Small intestine (tissue), 7 donors: ENCODE measurements at regions not wholly inside any gene's neighbourhood (a gene's known extent, or its start where the extent isn't known, plus 50 kb on each side); places are given as distances from the start of the nearest gene placed in this dataset.
"Not testable (repeated sequence)": the region's sequence is repeated elsewhere in the genome, so short reads cannot be mapped to it uniquely, and the experiment has no call there.

Source experiments
- DNase-seq, 2 donors: peaks; one replicate each; pipeline versions ENCODE4 v3.0.0 to v3.0.0-alpha.2; 2013
- FAIRE-seq: peaks from 2 replicates; lab custom pipeline; 2012; peaks lifted over from hg19 to GRCh38; lab: Jason Lieb, UNC
- H3K27ac ChIP-seq, 3 donors: one replicate each; pipeline ENCODE4 v1.5.1; 2013; ENCODE audit warnings: low read length in 2 of 3, mild to moderate bottlenecking in 2 of 3, control low read depth in 1 of 3, inconsistent platforms in 1 of 3, low read depth in 1 of 3, moderate library complexity in 1 of 3
- H3K27me3 ChIP-seq, 3 donors: one replicate each; pipeline ENCODE4 v1.6.1; 2013; ENCODE audit warnings: low read length in 3 of 3, inconsistent platforms in 1 of 3; ENCODE audit not compliant: control insufficient read depth in 3 of 3, insufficient read depth in 3 of 3
- H3K36me3 ChIP-seq, 3 donors: one replicate each; pipeline ENCODE4 v1.6.1; 2013; ENCODE audit warnings: low read length in 3 of 3, inconsistent platforms in 1 of 3, low read depth in 1 of 3, mild to moderate bottlenecking in 1 of 3, moderate library complexity in 1 of 3; ENCODE audit not compliant: control insufficient read depth in 3 of 3, insufficient read depth in 2 of 3
- H3K4me1 ChIP-seq, 3 donors: one replicate each; pipeline ENCODE4 v1.6.1; 2013; ENCODE audit warnings: low read length in 2 of 3, inconsistent platforms in 1 of 3, low read depth in 1 of 3, mild to moderate bottlenecking in 1 of 3, moderate library complexity in 1 of 3; ENCODE audit not compliant: control insufficient read depth in 3 of 3, insufficient read depth in 2 of 3
- H3K4me3 ChIP-seq, 3 donors: one replicate each; pipeline ENCODE4 v1.5.1; 2013; ENCODE audit warnings: low read length in 3 of 3, control low read depth in 1 of 3, inconsistent platforms in 1 of 3, low read depth in 1 of 3, mild to moderate bottlenecking in 1 of 3, moderate library complexity in 1 of 3
- H3K9me3 ChIP-seq, 2 donors: one replicate each; pipeline ENCODE4 v1.6.1; 2013; ENCODE audit warnings: low read depth in 1 of 2, low read length in 1 of 2; ENCODE audit not compliant: control insufficient read depth in 2 of 2, insufficient read depth in 1 of 2
- WGBS, 3 donors: extraction: QIAGEN DNeasy Blood & Tissue Kit; methylation state at CpG; one replicate each; pipeline ENCODE4 v1.1.7; 2013; 5-methylcytosine and 5-hydroxymethylcytosine counted together
- donor health status: healthy with polysubstance abuse.
- donor health status: control.
- donor health status: control.
- donor health status: Bipolar disorder and iron deficiency.
- donor health status: healthy.

DNA sequence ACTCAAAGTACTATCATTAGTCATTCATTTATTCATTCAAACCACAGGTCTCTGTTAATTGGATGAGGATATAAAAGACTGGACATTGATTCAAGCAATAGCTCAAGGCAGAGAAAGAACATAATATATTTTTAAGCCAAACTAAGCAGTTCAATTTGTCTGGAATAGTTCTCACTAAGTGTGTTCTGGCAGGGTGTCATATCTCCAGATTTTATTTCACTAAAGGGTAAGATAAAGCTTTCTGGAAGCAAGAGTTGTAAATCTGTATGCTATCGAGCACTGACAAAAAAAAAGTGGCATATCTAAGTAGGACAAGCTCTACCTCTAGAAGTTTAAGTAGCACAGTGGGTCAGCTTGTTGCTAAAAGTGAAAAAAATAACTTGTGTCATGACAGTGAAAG, 375.6 kb downstream of the TUSC1 start:
- WGBS, 3 donors: 12 to 38% (median 34%) methylated on average over 1 of the region's 1 CpG
- DNase-seq (no peak), FAIRE-seq (no peak)

DNA sequence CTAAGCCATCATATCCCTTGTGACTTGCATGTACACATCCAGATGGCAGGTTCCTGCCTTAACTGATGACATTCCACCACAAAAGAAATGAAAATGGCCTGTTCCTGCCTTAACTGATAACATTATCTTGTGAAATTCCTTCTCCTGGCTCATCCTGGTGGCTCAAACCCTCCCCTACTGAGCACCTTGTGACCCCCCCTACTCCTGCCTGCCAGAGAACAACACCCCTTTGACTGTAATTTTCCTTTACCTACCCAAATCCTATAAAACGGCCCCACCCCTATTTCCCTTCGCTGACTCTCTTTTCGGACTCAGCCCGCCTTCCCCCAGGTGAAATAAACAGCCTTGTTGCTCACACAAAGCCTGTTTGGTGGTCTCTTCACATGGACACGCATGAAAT, 390.0 kb downstream of the TUSC1 start:
- H3K27ac ChIP-seq, FAIRE-seq, H3K27me3 ChIP-seq, H3K4me1 ChIP-seq, H3K9me3 ChIP-seq, DNase-seq, H3K36me3 ChIP-seq, H3K4me3 ChIP-seq: not testable (repeated sequence)
- WGBS, 3 donors: 74 to 84% (median 81%) methylated on average over 5 of the region's 5 CpGs

More for the DNA sequence above, 375.6 kb downstream of the TUSC1 start:
- Histone ChIP-seq H3K27me3 (no peaks in the 10 kb centered on the region), H3K36me3 (no peaks in the 10 kb centered on the region), H3K27ac (no peak overlapping the region), H3K9me3 (no peaks in the 10 kb centered on the region), H3K4me1 (no peaks in the 10 kb centered on the region), H3K4me3 (no peak overlapping the region)

DNA sequence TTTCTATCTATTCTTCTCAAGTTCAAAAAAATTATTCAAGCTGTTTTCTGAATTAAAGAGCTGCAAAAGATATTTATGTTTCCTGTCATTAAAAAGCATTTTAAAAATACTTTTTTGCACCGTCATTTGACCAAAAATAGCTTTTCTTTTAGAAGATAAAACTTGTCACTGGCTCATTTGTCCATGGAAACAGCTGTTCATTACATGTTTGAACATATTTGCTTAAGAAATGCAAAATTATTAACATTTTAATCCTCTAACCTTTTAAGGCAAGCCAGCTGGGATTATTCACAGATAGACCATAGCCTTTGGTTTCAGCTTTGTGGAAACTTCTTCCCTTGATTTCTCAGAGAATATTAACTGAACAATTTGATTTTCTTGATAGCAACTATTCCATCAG, 393.9 kb downstream of the TUSC1 start:
- Histone ChIP-seq H3K27ac (no peak overlapping the region), H3K9me3 (no peaks in the 10 kb centered on the region), H3K4me3 (no peak overlapping the region), H3K36me3 (no peaks in the 10 kb centered on the region), H3K4me1 (no peaks in the 10 kb centered on the region), H3K27me3 (no peaks in the 10 kb centered on the region)
- 43 to 57% (median 56%) methylated on average over 1 of the region's 1 CpG for WGBS, 3 donors
- FAIRE-seq (no peak), DNase-seq (no peak)

DNA sequence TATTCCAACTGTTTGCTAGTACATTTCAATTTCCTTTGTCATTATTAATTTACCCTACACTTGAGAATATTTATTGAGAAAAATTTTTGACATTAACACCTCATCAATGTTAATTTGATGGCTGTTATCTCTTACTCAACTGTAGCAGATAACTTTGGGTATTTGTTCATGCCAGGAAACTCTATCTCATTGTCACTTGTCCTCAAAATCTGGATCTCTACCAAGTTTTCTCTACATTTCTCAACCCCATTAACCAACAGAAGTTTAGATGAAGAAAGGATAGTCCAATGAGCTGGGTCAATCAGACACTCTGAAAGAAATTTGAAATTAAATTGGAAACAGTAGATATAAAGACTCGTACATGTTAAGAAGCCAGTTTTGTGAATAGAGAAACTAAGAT, 395.3 kb downstream of the TUSC1 start:
- FAIRE-seq (no peak), DNase-seq (no peak)
- 70 to 93% (median 89%) methylated on average over 1 of the region's 1 CpG for whole genome bisulfite sequencing, 3 donors
- H3K4me1 ChIP-seq: no peaks in the 10 kb centered on the region
- H3K4me3 ChIP-seq: no peak overlapping the region
- H3K27ac ChIP-seq: no peak overlapping the region
- H3K27me3 ChIP-seq: no peaks in the 10 kb centered on the region
- no peaks in the 10 kb centered on the region for H3K9me3 ChIP-seq
- H3K36me3 ChIP-seq: no peaks in the 10 kb centered on the region

DNA sequence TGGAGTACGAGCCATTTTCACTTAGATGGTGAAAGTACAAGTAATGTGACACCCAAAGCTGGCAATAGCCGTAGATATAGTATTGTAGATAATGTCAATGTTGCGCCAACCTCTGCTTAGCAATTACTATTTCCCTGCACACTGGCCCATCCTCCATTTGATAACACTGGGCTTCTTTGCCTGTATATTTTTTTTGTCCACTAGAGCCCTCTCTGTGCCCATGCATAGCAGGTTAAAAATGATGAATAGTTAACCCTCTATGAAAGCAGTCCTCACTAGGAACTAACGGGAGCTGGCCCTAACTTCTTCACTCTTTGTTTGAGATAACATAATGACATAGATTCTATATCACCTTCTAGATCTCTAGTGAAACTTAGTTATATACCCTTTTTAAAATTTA, 416.8 kb downstream of the TUSC1 start:
- Histone ChIP-seq H3K27ac (no peak overlapping the region), H3K27me3 (no peaks in the 10 kb centered on the region), H3K4me3 (no peak overlapping the region), H3K36me3 (no peaks in the 10 kb centered on the region), H3K4me1 (no peaks in the 10 kb centered on the region), H3K9me3 (peaks cover 0 to 2% of the 10 kb centered on the region in 2 donors)
- no peak for DNase-seq
- 69 to 80% (median 70%) methylated on average over 4 of the region's 4 CpGs for whole genome bisulfite sequencing, 3 donors
- FAIRE-seq: no peak

DNA sequence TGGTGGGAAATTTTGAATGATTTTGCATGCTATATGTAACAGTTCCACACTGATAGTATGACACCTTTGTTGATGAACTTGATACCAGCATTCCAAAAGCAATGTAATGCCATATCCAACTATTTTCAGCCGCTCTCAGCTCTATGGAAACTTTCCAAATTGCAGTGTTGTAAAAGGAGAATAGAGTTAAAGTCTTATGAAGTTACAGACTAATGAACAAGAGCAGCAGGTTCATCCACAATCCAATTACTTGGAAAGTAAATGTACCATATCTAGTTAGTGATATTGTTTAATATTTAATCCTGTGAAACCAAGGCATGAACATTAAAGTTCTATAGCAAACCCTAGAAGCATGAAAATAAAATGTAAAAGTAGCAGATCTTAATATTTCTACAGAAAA, 418.2 kb downstream of the TUSC1 start:
- no peaks in the 10 kb centered on the region for H3K27me3 ChIP-seq
- no peaks in the 10 kb centered on the region for H3K4me1 ChIP-seq
- WGBS, 3 donors: 23 to 58% (median 26%) methylated on average over 1 of the region's 1 CpG
- DNase-seq (no peak), FAIRE-seq (no peak)
- peaks cover 0 to 2% of the 10 kb centered on the region in 2 donors for H3K9me3 ChIP-seq
- H3K4me3 ChIP-seq: no peak overlapping the region
- no peaks in the 10 kb centered on the region for H3K36me3 ChIP-seq
- no peak overlapping the region for H3K27ac ChIP-seq

DNA sequence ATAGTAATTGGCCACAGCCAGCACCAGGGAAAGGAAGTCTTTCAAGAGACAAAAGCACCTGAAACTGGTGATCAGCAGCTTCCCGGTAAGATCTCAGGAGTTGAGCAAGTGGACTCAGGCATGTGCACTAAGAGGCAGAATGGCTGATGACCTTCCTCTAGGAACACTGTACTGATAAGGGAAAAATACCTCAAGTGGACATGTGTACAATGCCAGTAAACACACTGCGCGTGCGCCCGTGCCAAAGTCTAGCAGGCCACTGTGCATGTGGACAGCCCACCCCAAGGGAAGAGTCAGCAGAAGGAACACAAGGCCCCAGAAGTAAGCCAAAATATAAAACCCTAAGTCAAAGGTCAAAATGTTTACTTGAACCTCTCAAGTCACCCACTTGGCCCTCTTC, 423.0 kb downstream of the TUSC1 start:
- H3K27me3 ChIP-seq: no peaks in the 10 kb centered on the region
- 83 to 97% (median 96%) methylated on average over 5 of the region's 5 CpGs for whole genome bisulfite sequencing, 3 donors
- no peak for FAIRE-seq
- no peak overlapping the region for H3K4me3 ChIP-seq
- no peaks in the 10 kb centered on the region for H3K9me3 ChIP-seq
- no peaks in the 10 kb centered on the region for H3K4me1 ChIP-seq
- no peak for DNase-seq
- no peaks in the 10 kb centered on the region for H3K36me3 ChIP-seq
- no peak overlapping the region for H3K27ac ChIP-seq

DNA sequence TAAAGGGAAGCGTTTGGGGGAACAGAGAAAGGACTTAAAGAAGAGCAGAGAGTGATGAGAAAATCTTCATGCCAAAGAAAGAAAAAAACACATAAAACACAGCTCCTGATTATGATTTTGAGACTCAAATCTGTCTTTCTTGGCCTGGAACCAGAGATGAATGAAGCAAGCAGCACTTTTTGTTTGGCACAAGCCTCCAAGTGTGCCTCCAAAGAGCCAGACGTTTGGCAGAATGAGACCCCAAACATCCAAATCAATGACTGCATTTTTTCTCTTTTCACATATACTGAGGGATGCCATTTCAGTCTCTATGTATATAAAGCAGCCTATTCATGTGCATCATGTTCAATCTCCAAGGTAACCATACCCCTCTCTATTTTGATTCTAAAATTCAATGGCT, 424.2 kb downstream of the TUSC1 start:
- no peaks in the 10 kb centered on the region for H3K9me3 ChIP-seq
- DNase-seq (no peak), FAIRE-seq (no peak)
- H3K4me1 ChIP-seq: no peaks in the 10 kb centered on the region
- H3K4me3 ChIP-seq: no peak overlapping the region
- no peak overlapping the region for H3K27ac ChIP-seq
- H3K36me3 ChIP-seq: no peaks in the 10 kb centered on the region
- no peaks in the 10 kb centered on the region for H3K27me3 ChIP-seq
- WGBS, 3 donors: 45 to 58% (median 51%) methylated on average over 2 of the region's 2 CpGs

DNA sequence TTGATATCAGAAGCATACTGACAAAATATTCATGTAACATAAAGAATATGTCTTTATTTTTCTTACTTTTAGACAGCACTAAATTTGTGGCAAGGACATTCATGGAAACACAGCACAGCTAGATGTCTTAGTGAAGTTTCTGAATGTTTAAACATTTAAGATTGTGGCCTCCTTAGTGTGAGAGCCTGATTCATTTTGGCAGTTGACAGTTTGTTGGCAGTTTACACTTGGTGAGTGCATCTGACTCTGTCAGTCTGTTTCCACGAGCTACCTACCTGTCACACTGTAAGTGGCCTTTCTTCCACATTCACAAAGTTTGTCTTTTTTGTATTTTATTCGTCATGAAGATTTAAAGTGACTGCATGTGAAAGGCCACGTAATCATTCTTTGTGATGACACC, 436.8 kb downstream of the TUSC1 start:
- WGBS, 3 donors: 62 to 73% (median 63%) methylated on average over 3 of the region's 3 CpGs
- no peak for DNase-seq
- FAIRE-seq: no peak

More for the DNA sequence above, 436.8 kb downstream of the TUSC1 start:
- no peak overlapping the region for H3K4me3 ChIP-seq
- H3K4me1 ChIP-seq: no peaks in the 10 kb centered on the region
- no peaks in the 10 kb centered on the region for H3K27me3 ChIP-seq
- H3K9me3 ChIP-seq: no peaks in the 10 kb centered on the region
- no peak overlapping the region for H3K27ac ChIP-seq
- H3K36me3 ChIP-seq: no peaks in the 10 kb centered on the region
